WTC11 (cell line): ENCODE measurements at regions not wholly inside any gene's neighbourhood (a gene's known extent, or its start where the extent isn't known, plus 50 kb on each side); places are given as distances from the start of the nearest gene placed in this dataset.
"Not testable (repeated sequence)": the region's sequence is repeated elsewhere in the genome, so short reads cannot be mapped to it uniquely, and the experiment has no call there.

Experiments
- ATAC-seq: fragments of 200-7000 bp; cut with Tn5 transposase; 2 replicates; pipeline ENCODE4 v1.10.0; 2021; ENCODE audit warnings: mild to moderate bottlenecking, moderate library complexity
- CTCF ChIA-PET: fragments of 300-600 bp; sonication (Branson Sonifier 250); formaldehyde crosslinking; loops from one replicate; lab custom pipeline; 2021; ENCODE audit warnings: antibody characterized with exemption; lab: Charles Lee
- POLR2A ChIA-PET: fragments of 350-600 bp; sonication (Branson Sonifier 250); formaldehyde crosslinking; loops from one replicate; lab custom pipeline; 2021; ENCODE audit warnings: antibody characterized with exemption; lab: Charles Lee
- DNase-seq: peaks from one replicate; pipeline ENCODE4 v3.0.0; 2021; ENCODE audit warnings: low spot score
- H3K27ac Mint-ChIP-seq: 2 replicates; pipeline ENCODE4 v1.8.0; 2021; ENCODE audit warnings: mixed read lengths
- H3K27me3 Mint-ChIP-seq: 2 replicates; pipeline ENCODE4 v1.8.0; 2021; ENCODE audit warnings: low read depth, mild to moderate bottlenecking, moderate library complexity, mixed read lengths
- H3K36me3 Mint-ChIP-seq: 2 replicates; pipeline ENCODE4 v1.8.0; 2021; ENCODE audit warnings: mixed read lengths
- H3K4me1 Mint-ChIP-seq: 2 replicates; pipeline ENCODE4 v1.8.0; 2022; ENCODE audit warnings: mixed read lengths
- H3K4me3 Mint-ChIP-seq: 2 replicates; pipeline ENCODE4 v1.8.0; 2021; ENCODE audit warnings: mild to moderate bottlenecking, moderate library complexity, mixed read lengths
- H3K9me3 Mint-ChIP-seq: 2 replicates; pipeline ENCODE4 v1.8.0; 2021; ENCODE audit warnings: mixed read lengths
- CBFB ChIP-seq: sonication (generic); formaldehyde crosslinking; IDR thresholded peaks from 2 replicates; pipeline ENCODE4 v1.8.1; 2022; ENCODE audit warnings: mild to moderate bottlenecking, low read depth, missing genetic modification reagents
- ETV6 ChIP-seq: sonication (generic); formaldehyde crosslinking; IDR thresholded peaks from 2 replicates; pipeline ENCODE4 v1.8.1; 2022; ENCODE audit warnings: mild to moderate bottlenecking, missing genetic modification reagents
- FOXP1 ChIP-seq: sonication (generic); formaldehyde crosslinking; IDR thresholded peaks from 2 replicates; pipeline ENCODE4 v1.8.0; 2022; ENCODE audit warnings: missing genetic modification reagents, mild to moderate bottlenecking, moderate library complexity, borderline replicate concordance
- MXD4 ChIP-seq: fragments of 250-450 bp; sonication (Bioruptor Pico); IDR thresholded peaks from 2 replicates; pipeline ENCODE4 v1.8.0; 2021; ENCODE audit warnings: mild to moderate bottlenecking, moderate library complexity, borderline replicate concordance
- NFATC4 ChIP-seq: fragments of 250-450 bp; sonication (Bioruptor Pico); IDR thresholded peaks from 2 replicates; pipeline ENCODE4 v1.9.0; 2021; ENCODE audit warnings: mild to moderate bottlenecking
- NR2C2 ChIP-seq: sonication (generic); formaldehyde crosslinking; IDR thresholded peaks from 2 replicates; pipeline ENCODE4 v1.8.0; 2022; ENCODE audit warnings: mild to moderate bottlenecking, missing genetic modification reagents
- NR3C1 ChIP-seq: sonication (generic); formaldehyde crosslinking; conservative IDR thresholded peaks from 2 replicates; pipeline ENCODE4 v1.8.1; 2023; ENCODE audit warnings: low read depth, mild to moderate bottlenecking, missing genetic modification reagents
- PRRX2 ChIP-seq: fragments of 250-450 bp; sonication (Bioruptor Pico); IDR thresholded peaks from 2 replicates; pipeline ENCODE4 v1.8.0; 2021; ENCODE audit warnings: mild to moderate bottlenecking
- RELA ChIP-seq: sonication (generic); formaldehyde crosslinking; IDR thresholded peaks from 2 replicates; pipeline ENCODE4 v1.8.1; 2022; ENCODE audit warnings: missing genetic modification reagents, mild to moderate bottlenecking, borderline replicate concordance
- RORB ChIP-seq: fragments of 250-450 bp; sonication (Bioruptor Pico); IDR thresholded peaks from 2 replicates; pipeline ENCODE4 v1.9.0; 2021; ENCODE audit warnings: mild to moderate bottlenecking
- SMAD3 ChIP-seq: sonication (generic); formaldehyde crosslinking; IDR thresholded peaks from 2 replicates; pipeline ENCODE4 v1.8.0; 2022; ENCODE audit warnings: missing genetic modification reagents, mild to moderate bottlenecking, borderline replicate concordance
- SOX15 ChIP-seq: fragments of 250-450 bp; sonication (Bioruptor Pico); IDR thresholded peaks from 2 replicates; pipeline ENCODE4 v1.9.0; 2021; ENCODE audit warnings: mild to moderate bottlenecking
- SP1 ChIP-seq: sonication (generic); formaldehyde crosslinking; conservative IDR thresholded peaks from 2 replicates; pipeline ENCODE4 v1.8.1; 2022; ENCODE audit warnings: missing genetic modification reagents
- TP53 ChIP-seq: sonication (generic); formaldehyde crosslinking; IDR thresholded peaks from 2 replicates; pipeline ENCODE4 v1.8.1; 2023; ENCODE audit warnings: mild to moderate bottlenecking, missing genetic modification reagents
- ZNF671 ChIP-seq: fragments of 250-450 bp; sonication (Bioruptor Pico); IDR thresholded peaks from 2 replicates; pipeline ENCODE4 v1.8.0; 2021; ENCODE audit warnings: mild to moderate bottlenecking
- TF ChIP-seq, protein P1 (sequence below): sonication (generic); formaldehyde crosslinking; IDR thresholded peaks from 2 replicates; pipeline ENCODE4 v1.8.1; 2023; ENCODE audit warnings: mild to moderate bottlenecking, moderate library complexity, missing genetic modification reagents
- TF ChIP-seq, protein P2 (sequence below): sonication (generic); formaldehyde crosslinking; conservative IDR thresholded peaks from 2 replicates; pipeline ENCODE4 v1.8.1; 2022; ENCODE audit warnings: mild to moderate bottlenecking, missing genetic modification reagents
- TF ChIP-seq, protein P3 (sequence below): sonication (generic); formaldehyde crosslinking; IDR thresholded peaks from 2 replicates; pipeline ENCODE4 v1.8.1; 2023; ENCODE audit warnings: mild to moderate bottlenecking, missing genetic modification reagents
- TF ChIP-seq, protein P4 (sequence below): fragments of 250-450 bp; sonication (Bioruptor Pico); IDR thresholded peaks from 2 replicates; pipeline ENCODE4 v1.9.0; 2021; ENCODE audit warnings: mild to moderate bottlenecking
- TF ChIP-seq, protein P5 (sequence below): sonication (generic); formaldehyde crosslinking; IDR thresholded peaks from 2 replicates; pipeline ENCODE4 v1.8.1; 2022; ENCODE audit warnings: low read depth, missing genetic modification reagents, borderline replicate concordance

DNA sequence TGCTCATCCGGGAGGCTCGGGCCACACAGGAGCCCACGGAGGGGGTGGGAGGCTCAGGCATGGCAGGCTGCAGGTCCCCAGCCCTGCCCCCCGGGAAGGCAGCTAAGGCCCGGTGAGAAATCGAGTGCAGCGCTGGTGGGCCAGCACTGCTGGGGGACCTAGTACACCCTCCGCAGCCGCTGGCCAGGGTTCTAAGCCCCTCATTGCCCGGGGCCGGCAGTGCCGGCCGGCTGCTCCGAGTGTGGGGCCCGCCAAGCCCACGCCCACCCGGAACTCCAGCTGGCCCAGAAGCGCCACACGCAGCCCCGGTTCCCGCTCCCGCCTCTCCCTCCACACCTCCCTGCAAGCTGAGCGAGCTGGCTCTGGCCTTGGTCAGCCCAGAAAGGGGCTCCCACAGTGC is 183.6 kb upstream of the ROBO1 start:
- Mint-ChIP-seq H3K9me3 (peaks cover 22% of the 10 kb centered on the region), H3K4me1 (peaks cover 14% of the 10 kb centered on the region)
- H3K27me3 Mint-ChIP-seq, H3K27ac Mint-ChIP-seq, POLR2A ChIA-PET, DNase-seq, H3K36me3 Mint-ChIP-seq, CTCF ChIA-PET, ATAC-seq, H3K4me3 Mint-ChIP-seq: not testable (repeated sequence)

DNA sequence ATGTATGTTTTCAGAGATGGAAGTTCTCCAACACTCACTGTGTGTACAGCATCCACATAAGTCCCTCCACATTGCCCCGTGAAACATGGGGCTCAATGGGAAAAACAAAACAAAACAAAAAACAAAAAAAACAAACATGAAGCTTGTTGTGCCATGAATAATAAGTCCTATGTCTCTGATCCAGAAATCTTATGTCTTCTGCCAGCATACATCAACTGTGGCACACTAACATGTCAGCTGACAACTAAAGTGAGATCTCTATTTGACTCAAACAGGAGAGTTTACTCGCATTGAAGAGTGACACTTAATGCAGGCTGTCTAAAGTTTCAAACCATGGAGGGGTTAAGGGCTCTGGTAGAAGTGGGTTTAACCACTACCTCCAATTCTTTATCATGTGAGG is 180.2 kb upstream of the ROBO1 start:
- Mint-ChIP-seq H3K9me3 (peaks cover 22% of the 10 kb centered on the region), H3K4me3 (no peak overlapping the region), H3K27ac (no peak overlapping the region), H3K36me3 (peaks cover 6% of the 10 kb centered on the region; the same call in 1 of the 2 replicates), H3K4me1 (no peaks in the 10 kb centered on the region), H3K27me3 (no peaks in the 10 kb centered on the region)
- TF ChIP-seq MXD4, result no peak
- TF ChIP-seq, protein P1, sequence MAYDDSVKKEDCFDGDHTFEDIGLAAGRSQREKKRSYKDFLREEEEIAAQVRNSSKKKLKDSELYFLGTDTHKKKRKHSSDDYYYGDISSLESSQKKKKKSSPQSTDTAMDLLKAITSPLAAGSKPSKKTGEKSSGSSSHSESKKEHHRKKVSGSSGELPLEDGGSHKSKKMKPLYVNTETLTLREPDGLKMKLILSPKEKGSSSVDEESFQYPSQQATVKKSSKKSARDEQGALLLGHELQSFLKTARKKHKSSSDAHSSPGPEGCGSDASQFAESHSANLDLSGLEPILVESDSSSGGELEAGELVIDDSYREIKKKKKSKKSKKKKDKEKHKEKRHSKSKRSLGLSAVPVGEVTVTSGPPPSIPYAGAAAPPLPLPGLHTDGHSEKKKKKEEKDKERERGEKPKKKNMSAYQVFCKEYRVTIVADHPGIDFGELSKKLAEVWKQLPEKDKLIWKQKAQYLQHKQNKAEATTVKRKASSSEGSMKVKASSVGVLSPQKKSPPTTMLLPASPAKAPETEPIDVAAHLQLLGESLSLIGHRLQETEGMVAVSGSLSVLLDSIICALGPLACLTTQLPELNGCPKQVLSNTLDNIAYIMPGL (CRISPR knock-in tag), result no peak
- TF ChIP-seq RELA (CRISPR knock-in tag), result no peak
- no peak for TF ChIP-seq RORB (CRISPR knock-in tag)
- no peak for TF ChIP-seq ETV6 (CRISPR knock-in tag)
- no peak for TF ChIP-seq FOXP1 (CRISPR knock-in tag)
- ATAC-seq (no peak), DNase-seq (no peak)
- POLR2A ChIA-PET, result no interaction called here
- CTCF ChIA-PET, result no interaction called here

DNA sequence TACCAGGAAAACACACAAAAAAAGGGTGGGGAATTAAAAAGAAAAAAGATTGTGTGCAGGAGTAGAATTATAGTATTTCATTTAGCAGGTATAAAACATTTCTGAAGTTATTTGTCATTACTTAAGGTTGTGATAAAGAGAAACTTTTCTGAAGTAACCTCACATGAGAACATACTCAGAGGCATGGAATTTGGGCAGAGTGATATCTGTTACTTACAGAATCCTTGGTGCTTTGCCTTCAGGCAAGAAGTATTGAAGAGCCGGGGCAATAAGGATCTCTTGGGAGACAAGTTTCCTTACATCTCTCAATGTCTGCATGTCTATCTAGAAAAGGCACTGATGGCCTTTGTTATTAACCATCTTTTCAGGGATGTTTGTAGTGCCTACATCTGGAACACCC is 179.7 kb upstream of the ROBO1 start:
- POLR2A ChIA-PET, result no interaction called here
- DNase-seq (no peak), ATAC-seq (no peak)
- TF ChIP-seq, protein P1 (CRISPR knock-in tag), result no peak
- no peak for TF ChIP-seq ZNF671 (CRISPR knock-in tag)
- TF ChIP-seq, protein P2, sequence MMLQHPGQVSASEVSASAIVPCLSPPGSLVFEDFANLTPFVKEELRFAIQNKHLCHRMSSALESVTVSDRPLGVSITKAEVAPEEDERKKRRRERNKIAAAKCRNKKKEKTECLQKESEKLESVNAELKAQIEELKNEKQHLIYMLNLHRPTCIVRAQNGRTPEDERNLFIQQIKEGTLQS, result no peak
- no peak for TF ChIP-seq CBFB
- H3K9me3 Mint-ChIP-seq, result peaks cover 20% of the 10 kb centered on the region
- CTCF ChIA-PET, result no interaction called here
- H3K27me3 Mint-ChIP-seq, result no peaks in the 10 kb centered on the region
- H3K4me1 Mint-ChIP-seq, result no peaks in the 10 kb centered on the region
- H3K4me3 Mint-ChIP-seq, result no peak overlapping the region
- no peak overlapping the region for H3K27ac Mint-ChIP-seq
- H3K36me3 Mint-ChIP-seq, result peaks cover 4% of the 10 kb centered on the region; the same call in 1 of the 2 replicates

DNA sequence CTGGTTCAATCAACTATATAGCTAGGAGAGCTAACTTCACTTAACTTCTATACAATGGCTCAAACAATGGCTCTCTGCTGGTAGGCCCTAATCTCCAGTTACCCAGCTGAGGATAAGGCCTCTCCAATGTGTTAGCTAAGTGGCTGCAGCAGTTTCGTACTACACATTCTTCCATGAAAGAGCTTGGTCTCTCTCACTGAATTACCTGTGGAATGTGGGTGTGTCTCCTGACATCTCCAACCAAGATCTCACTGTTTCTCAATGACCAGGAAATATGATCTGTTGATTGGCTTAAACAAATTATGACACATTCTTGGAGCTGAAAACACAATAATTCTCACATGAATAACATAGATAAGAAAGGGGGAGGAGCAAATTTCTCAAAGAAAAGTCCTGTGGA is 169.8 kb upstream of the ROBO1 start:
- ChIA-PET CTCF (no interaction called here), POLR2A (interaction anchor here (0.5 kb wide), 2 partner anchors 19 to 20 kb away, joined by 3 to 5 read pairs; no protein-coding TSS in a partner anchor)
- no peaks in the 10 kb centered on the region for H3K36me3 Mint-ChIP-seq
- H3K9me3 Mint-ChIP-seq, result no peaks in the 10 kb centered on the region
- ATAC-seq (peak; percentile 100), DNase-seq (no peak)
- no peak overlapping the region for H3K27ac Mint-ChIP-seq
- TF ChIP-seq NR3C1 (CRISPR knock-in tag), result no peak
- TF ChIP-seq NFATC4 (CRISPR knock-in tag), result no peak
- TF ChIP-seq SOX15 (CRISPR knock-in tag), result no peak
- TF ChIP-seq SMAD3 (CRISPR knock-in tag), result no peak
- TF ChIP-seq, protein P2, result no peak
- TF ChIP-seq, protein P3, sequence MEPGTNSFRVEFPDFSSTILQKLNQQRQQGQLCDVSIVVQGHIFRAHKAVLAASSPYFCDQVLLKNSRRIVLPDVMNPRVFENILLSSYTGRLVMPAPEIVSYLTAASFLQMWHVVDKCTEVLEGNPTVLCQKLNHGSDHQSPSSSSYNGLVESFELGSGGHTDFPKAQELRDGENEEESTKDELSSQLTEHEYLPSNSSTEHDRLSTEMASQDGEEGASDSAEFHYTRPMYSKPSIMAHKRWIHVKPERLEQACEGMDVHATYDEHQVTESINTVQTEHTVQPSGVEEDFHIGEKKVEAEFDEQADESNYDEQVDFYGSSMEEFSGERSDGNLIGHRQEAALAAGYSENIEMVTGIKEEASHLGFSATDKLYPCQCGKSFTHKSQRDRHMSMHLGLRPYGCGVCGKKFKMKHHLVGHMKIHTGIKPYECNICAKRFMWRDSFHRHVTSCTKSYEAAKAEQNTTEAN (CRISPR knock-in tag), result no peak
- TF ChIP-seq NR2C2 (CRISPR knock-in tag), result no peak
- TF ChIP-seq, protein P4, sequence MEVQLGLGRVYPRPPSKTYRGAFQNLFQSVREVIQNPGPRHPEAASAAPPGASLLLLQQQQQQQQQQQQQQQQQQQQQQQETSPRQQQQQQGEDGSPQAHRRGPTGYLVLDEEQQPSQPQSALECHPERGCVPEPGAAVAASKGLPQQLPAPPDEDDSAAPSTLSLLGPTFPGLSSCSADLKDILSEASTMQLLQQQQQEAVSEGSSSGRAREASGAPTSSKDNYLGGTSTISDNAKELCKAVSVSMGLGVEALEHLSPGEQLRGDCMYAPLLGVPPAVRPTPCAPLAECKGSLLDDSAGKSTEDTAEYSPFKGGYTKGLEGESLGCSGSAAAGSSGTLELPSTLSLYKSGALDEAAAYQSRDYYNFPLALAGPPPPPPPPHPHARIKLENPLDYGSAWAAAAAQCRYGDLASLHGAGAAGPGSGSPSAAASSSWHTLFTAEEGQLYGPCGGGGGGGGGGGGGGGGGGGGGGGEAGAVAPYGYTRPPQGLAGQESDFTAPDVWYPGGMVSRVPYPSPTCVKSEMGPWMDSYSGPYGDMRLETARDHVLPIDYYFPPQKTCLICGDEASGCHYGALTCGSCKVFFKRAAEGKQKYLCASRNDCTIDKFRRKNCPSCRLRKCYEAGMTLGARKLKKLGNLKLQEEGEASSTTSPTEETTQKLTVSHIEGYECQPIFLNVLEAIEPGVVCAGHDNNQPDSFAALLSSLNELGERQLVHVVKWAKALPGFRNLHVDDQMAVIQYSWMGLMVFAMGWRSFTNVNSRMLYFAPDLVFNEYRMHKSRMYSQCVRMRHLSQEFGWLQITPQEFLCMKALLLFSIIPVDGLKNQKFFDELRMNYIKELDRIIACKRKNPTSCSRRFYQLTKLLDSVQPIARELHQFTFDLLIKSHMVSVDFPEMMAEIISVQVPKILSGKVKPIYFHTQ, result no peak
- TF ChIP-seq, protein P5, sequence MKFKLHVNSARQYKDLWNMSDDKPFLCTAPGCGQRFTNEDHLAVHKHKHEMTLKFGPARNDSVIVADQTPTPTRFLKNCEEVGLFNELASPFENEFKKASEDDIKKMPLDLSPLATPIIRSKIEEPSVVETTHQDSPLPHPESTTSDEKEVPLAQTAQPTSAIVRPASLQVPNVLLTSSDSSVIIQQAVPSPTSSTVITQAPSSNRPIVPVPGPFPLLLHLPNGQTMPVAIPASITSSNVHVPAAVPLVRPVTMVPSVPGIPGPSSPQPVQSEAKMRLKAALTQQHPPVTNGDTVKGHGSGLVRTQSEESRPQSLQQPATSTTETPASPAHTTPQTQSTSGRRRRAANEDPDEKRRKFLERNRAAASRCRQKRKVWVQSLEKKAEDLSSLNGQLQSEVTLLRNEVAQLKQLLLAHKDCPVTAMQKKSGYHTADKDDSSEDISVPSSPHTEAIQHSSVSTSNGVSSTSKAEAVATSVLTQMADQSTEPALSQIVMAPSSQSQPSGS (CRISPR knock-in tag), result no peak
- TF ChIP-seq TP53 (CRISPR knock-in tag), result no peak
- TF ChIP-seq SP1 (CRISPR knock-in tag), result no peak
- no peak for TF ChIP-seq PRRX2 (CRISPR knock-in tag)
- peaks cover 24% of the 10 kb centered on the region for H3K27me3 Mint-ChIP-seq
- H3K4me1 Mint-ChIP-seq, result peaks cover 16% of the 10 kb centered on the region
- H3K4me3 Mint-ChIP-seq, result no peak overlapping the region
